Cardiac fibroblast (primary cell): ENCODE measurements at regions not wholly inside any gene's neighbourhood (a gene's known extent, or its start where the extent isn't known, plus 50 kb on each side); places are given as distances from the start of the nearest gene placed in this dataset.

Experiments
- DNase-seq, 2 donors: peaks; one replicate each; pipeline versions ENCODE4 v3.0.0 to v3.0.0-alpha.2; 2010; ENCODE audit warnings: low read depth in 2 of 2
- H3K4me3 ChIP-seq, 2 donors: replicated peaks in 1 of 2; 1 replicate in 1 of 2; 2 replicates in 1 of 2; pipeline ENCODE4 v1.5.1; 2011; ENCODE audit warnings: low read depth in 2 of 2, low read length in 2 of 2, mild to moderate bottlenecking in 2 of 2, moderate library complexity in 1 of 2
- CTCF ChIP-seq: IDR thresholded peaks from one replicate; pipeline ENCODE4 v1.5.1; 2011; ENCODE audit warnings: low read depth, mild to moderate bottlenecking, low read length, inconsistent platforms

- no peak for DNase-seq
- H3K4me3 ChIP-seq: no peak overlapping the region
- no peak for TF ChIP-seq CTCF
Observed at GRCh38 chr18:53920312-53921075, 304.0 kb downstream of the MBD2 start.

GRCh38 chr18:53918091-53918490 lies 306.4 kb downstream of the MBD2 start:
- H3K4me3 ChIP-seq: no peak overlapping the region
- DNase-seq: no peak
- no peak for TF ChIP-seq CTCF

DNA sequence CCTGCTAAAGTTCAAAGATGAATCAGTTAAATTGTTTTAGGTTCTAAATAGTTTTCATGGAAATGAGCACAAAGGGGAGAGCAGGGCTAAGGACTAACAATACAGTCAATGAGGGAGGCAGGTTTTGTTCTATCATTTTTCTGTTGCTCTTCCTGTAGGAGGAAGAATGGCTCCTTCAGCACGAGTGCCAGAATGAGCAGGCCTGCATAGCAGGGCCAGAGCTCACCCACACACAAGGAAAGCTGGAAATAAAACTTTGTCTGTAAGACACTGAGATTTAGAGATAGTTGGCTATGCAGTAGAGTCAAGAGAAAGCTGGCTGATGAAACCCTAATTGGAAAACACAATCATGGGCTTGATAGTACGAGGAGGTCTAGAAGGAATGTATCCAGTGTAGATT lies 313.3 kb downstream of the MBD2 start:
- TF ChIP-seq CTCF: no peak
- H3K4me3 ChIP-seq: no peak overlapping the region

GRCh38 chr18:53909668-53910067 lies 314.8 kb downstream of the MBD2 start:
- peak; percentile 13 to 66 for DNase-seq
- no peak overlapping the region for H3K4me3 ChIP-seq
- peak; percentile 54 for TF ChIP-seq CTCF

More for the DNA sequence above, 313.3 kb downstream of the MBD2 start:
- no peak for DNase-seq

- TF ChIP-seq CTCF: no peak
Observed at GRCh38 chr18:53907921-53908320, 316.5 kb downstream of the MBD2 start.

DNA sequence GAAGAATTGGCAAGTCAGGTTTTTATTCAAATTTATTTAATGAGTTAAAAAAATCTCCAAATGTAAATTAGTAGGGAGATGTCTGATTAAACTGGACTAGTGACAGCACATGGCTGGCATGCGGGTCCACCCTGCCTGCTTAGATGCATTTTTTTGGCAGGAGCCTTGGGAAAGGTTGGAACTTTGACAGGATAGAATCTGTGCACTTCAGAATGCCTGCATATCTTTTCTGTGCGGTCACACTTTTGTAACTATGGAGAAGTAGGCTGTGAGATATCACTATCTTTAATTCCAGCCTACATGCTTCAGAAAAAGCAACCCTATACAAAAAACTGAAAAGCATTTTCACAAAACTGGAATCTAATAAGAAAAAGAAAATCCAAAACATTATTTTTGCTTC lies 317.8 kb downstream of the MBD2 start:
- TF ChIP-seq CTCF: no peak
- H3K4me3 ChIP-seq: no peak overlapping the region
- peak; percentile 9 to 51 for DNase-seq

More at GRCh38 chr18:53907921-53908320, 316.5 kb downstream of the MBD2 start:
- H3K4me3 ChIP-seq: no peak overlapping the region
- DNase-seq: no peak
